Activated CD4-positive, alpha-beta memory T cell treated with anti-CD3 and anti-CD28 coated beads for 36 hours (primary cell): ENCODE measurements at regions not wholly inside any gene's neighbourhood (a gene's known extent, or its start where the extent isn't known, plus 50 kb on each side); places are given as distances from the start of the nearest gene placed in this dataset.

Source experiments
- CTCF ChIA-PET: fragments of 350-600 bp; sonication (Branson Sonifier 250); formaldehyde crosslinking; loops from one replicate; lab custom pipeline; 2021; ENCODE audit warnings: antibody characterized with exemption, inconsistent platforms; lab: Charles Lee
- POLR2A ChIA-PET: fragments of 350-600 bp; sonication (Branson Sonifier 250); formaldehyde crosslinking; loops from one replicate; lab custom pipeline; 2021; ENCODE audit warnings: antibody characterized with exemption; lab: Charles Lee
- DNase-seq: peaks from one replicate; pipeline ENCODE4 v3.0.0-alpha.2; 2020
- H3K27ac Mint-ChIP-seq: one replicate; pipeline ENCODE4 v1.8.0; 2021; ENCODE audit warnings: mixed read lengths
- H3K27me3 Mint-ChIP-seq: one replicate; pipeline ENCODE4 v1.8.0; 2021; ENCODE audit warnings: mixed read lengths
- H3K36me3 Mint-ChIP-seq: one replicate; pipeline ENCODE4 v1.8.0; 2021; ENCODE audit warnings: mixed read lengths
- H3K4me1 Mint-ChIP-seq: one replicate; pipeline ENCODE4 v1.8.0; 2021; ENCODE audit warnings: low read depth, mixed read lengths
- H3K4me3 Mint-ChIP-seq: one replicate; pipeline ENCODE4 v1.8.0; 2021; ENCODE audit warnings: mild to moderate bottlenecking, mixed read lengths
- H3K9me3 Mint-ChIP-seq: one replicate; pipeline ENCODE4 v1.8.0; 2021; ENCODE audit warnings: mixed read lengths
- intact Hi-C: fragments of 100-400 bp; cut with micrococcal nuclease; formaldehyde crosslinking; loops from one replicate; pipeline ENCODE4 v1.15.1; 2023

DNA sequence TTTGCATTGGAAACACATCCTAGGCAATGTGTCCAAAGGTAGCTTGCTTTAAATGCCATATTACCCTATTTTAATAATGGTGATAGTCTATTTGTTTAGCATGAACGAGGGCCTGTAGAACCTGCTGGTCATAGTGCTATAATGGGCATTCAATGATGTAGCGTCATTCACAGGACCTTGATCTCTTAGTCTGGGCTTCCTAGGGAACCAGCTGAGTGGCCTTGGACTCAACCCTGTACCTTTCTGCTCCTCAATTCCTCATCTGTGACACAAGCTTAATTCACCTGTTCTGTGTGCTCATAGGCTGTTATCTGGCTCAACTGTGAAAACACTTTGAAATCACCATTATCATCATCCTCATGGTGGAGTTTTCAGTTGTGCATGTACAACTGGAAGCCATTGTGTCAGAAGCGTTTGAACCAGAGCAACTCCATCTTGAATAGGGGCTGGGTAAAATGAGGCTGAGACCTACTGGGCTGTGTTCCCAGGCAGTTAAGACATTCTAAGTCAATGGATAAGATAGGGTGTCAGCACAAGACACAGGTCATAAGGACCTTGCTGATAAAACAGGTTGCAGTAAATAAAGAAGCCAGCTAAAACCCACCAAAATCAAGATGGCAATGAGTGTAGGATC, 346.8 kb upstream of the KLF3 start:
- H3K4me1 Mint-ChIP-seq: peaks cover 40% of the 10 kb centered on the region
- no peak overlapping the region for H3K4me3 Mint-ChIP-seq
- no peak overlapping the region for H3K27ac Mint-ChIP-seq
- H3K36me3 Mint-ChIP-seq: peaks cover 2% of the 10 kb centered on the region
- DNase-seq: no peak
- H3K27me3 Mint-ChIP-seq: peaks cover 12% of the 10 kb centered on the region
- ChIA-PET CTCF (interaction anchor here (0.7 to 1.3 kb wide), 3 partner anchors 358 to 624 kb away, joined by 3 read pairs; partner anchors contain the start of gene TLR10), POLR2A (no interaction called here)
- H3K9me3 Mint-ChIP-seq: peaks cover 1% of the 10 kb centered on the region
- intact Hi-C loops: loop anchor here (10.0 kb wide), 2 partner anchors 538 to 632 kb away; partner anchors contain the start of genes RELL1 and TLR6

DNA sequence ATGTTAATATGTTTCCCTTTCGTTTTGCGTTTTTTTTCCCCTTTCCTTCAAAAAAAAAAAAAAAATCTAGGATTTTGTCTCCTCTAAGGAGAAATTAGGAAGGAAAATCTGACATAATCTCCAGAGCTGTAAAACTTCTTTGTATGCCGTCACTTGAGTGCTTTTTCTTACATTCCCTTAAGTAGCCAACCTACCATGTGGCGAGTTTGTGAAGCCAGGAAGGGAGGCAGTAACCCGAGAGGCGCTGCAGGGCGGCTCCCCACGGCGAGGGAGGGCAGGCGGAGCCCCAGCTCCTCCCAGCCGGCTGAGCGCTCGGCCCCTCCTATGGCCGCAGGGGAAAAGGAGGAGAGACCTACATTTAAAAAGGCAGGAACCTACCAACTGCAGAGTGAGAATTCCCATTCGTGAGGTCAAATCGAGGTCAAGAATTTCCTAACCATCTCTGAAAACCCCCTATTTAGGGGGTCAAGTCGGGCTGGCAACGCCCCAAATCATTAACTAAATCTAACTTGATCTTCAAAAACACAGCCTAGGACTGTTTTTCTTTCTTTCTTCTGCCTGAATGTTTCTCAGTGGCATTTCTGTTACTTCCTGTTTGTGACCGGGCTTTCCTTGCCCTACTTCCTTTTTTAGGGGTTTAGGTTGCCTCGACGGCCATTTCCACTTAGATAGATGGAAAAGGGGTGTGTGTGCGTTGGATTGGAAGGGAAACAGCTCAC, 345.1 kb upstream of the KLF3 start:
- H3K36me3 Mint-ChIP-seq: no peaks in the 10 kb centered on the region
- CTCF ChIA-PET: interaction anchor here (0.6 to 3.5 kb wide), 33 partner anchors 9 to 537 kb away, joined by 3 to 110 read pairs (median 5); no protein-coding TSS in a partner anchor
- H3K9me3 Mint-ChIP-seq: peaks cover under 1% of the 10 kb centered on the region
- H3K4me3 Mint-ChIP-seq: peak overlapping the region; percentile 77
- peaks cover under 1% of the 10 kb centered on the region for H3K27me3 Mint-ChIP-seq
- H3K4me1 Mint-ChIP-seq: peaks cover 39% of the 10 kb centered on the region
- DNase-seq: peak; percentile 82
- intact Hi-C loops: loop anchor here (1.0 to 10.0 kb wide), 7 partner anchors 140 to 634 kb away; partner anchors contain the start of genes RELL1 and TLR6
- peak overlapping the region; percentile 85 for H3K27ac Mint-ChIP-seq
- POLR2A ChIA-PET: interaction anchor here (0.6 to 1.6 kb wide), 6 partner anchors 8 to 299 kb away, joined by 3 to 5 read pairs (median 4); no protein-coding TSS in a partner anchor

DNA sequence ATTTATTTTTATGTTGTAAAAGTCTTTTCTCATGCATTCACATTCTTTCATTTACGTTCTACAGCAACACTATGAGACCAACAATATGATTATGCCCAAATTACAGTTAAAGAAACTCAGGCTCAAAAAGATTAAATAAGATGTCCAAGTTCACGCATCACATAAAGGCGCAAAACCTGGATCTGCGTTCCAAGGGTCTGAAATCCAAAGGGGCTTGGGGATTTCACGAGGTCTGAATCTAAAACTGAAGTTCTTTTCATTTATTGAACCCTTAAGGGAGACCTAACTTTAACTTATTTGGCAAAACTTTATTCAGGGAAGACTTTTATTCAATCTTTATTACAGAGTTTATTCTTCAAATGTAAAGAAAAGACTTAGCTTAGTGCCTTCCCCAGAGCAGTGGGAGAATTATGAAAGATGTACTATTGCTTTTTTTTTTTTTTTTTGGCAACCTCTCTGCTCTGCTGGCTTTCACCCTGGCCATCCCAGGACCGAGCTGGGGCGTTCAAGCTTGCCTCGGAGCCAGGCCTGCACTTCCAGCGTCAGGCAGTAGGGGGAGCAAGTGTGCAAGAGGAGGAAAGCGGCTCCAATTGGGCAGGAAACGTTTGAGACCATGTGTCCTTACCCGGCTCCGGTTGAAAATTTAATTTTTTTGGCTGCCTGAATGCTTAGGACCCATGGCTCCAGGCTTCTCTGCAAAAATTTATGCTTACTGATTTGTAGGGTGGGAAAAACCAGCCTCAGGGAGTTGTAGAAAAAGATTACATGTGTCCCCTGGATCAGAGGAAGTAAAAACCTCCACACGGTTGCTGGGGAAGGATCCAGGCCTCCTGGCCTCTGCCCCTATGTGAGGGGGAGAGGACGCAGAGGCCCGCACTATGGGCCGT, 344.3 kb upstream of the KLF3 start:
- POLR2A ChIA-PET: interaction anchor here (0.6 to 1.6 kb wide), 7 partner anchors 9 to 409 kb away, joined by 3 to 5 read pairs (median 4); no protein-coding TSS in a partner anchor
- DNase-seq: peak; percentile 95
- CTCF ChIA-PET: interaction anchor here (0.6 to 3.5 kb wide), 50 partner anchors 10 to 1045 kb away, joined by 3 to 110 read pairs (median 4); no protein-coding TSS in a partner anchor
- peaks cover 4% of the 10 kb centered on the region for H3K36me3 Mint-ChIP-seq
- no peaks in the 10 kb centered on the region for H3K27me3 Mint-ChIP-seq
- intact Hi-C loops: loop anchor here (1.0 to 10.0 kb wide), 6 partner anchors 205 to 635 kb away; partner anchors contain the start of genes RELL1 and TLR6
- H3K4me3 Mint-ChIP-seq: peak overlapping the region; percentile 77
- H3K4me1 Mint-ChIP-seq: peaks cover 34% of the 10 kb centered on the region
- H3K9me3 Mint-ChIP-seq: peaks cover 7% of the 10 kb centered on the region
- H3K27ac Mint-ChIP-seq: peak overlapping the region; percentile 85

DNA sequence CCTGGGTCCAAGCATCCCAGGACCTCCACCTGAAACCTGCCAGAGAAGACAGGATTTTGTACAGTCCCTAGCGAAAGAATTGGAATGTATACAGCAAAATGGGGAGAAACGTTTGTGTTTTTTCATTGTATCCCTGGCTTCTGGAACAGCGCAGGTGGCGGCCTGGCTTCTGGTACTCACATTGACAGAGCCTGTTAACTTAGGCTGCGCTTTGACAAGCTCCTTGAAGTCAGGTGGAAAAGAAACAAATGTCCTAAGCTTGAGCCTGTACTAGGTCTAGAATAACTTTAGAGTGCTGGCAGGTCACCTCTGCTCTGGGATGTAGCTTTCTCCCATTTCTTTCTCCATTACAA, 343.7 kb upstream of the KLF3 start:
- ChIA-PET POLR2A (interaction anchor here (0.6 to 1.3 kb wide), 4 partner anchors 10 to 408 kb away, joined by 3 to 5 read pairs (median 4); no protein-coding TSS in a partner anchor), CTCF (interaction anchor here (0.6 to 3.5 kb wide), 18 partner anchors 10 to 669 kb away, joined by 3 to 110 read pairs (median 7); no protein-coding TSS in a partner anchor)
- Mint-ChIP-seq H3K27me3 (no peaks in the 10 kb centered on the region), H3K4me1 (peaks cover 34% of the 10 kb centered on the region), H3K27ac (no peak overlapping the region), H3K36me3 (peaks cover 4% of the 10 kb centered on the region), H3K9me3 (peaks cover 7% of the 10 kb centered on the region), H3K4me3 (no peak overlapping the region)
- intact Hi-C loops: no loop called here
- no peak for DNase-seq

DNA sequence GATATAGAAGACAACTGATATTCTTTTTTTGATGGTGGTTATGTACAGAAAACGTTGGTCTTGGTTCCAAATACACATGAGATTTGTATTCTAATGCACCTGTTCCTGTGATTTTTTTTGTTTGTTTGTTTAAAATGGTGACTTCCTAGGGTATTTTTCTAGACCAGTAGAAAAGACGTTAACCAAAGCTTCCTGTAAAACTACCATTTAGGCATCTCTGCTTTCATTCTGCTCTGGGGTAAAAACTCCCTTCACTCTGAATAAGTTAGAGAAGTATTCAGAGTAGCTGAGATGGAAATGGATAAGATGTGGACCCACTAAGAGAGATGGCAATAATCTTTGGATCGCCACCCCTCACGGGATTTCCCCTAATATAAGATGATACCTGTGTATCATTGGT, 343.2 kb upstream of the KLF3 start:
- intact Hi-C loops: no loop called here
- H3K27ac Mint-ChIP-seq: no peak overlapping the region
- no peaks in the 10 kb centered on the region for H3K27me3 Mint-ChIP-seq
- H3K36me3 Mint-ChIP-seq: peaks cover 4% of the 10 kb centered on the region
- H3K4me3 Mint-ChIP-seq: no peak overlapping the region
- peaks cover 37% of the 10 kb centered on the region for H3K4me1 Mint-ChIP-seq
- H3K9me3 Mint-ChIP-seq: peaks cover 7% of the 10 kb centered on the region
- no peak for DNase-seq
- CTCF ChIA-PET: interaction anchor here (0.9 to 3.5 kb wide), 11 partner anchors 9 to 410 kb away, joined by 3 to 110 read pairs (median 19); no protein-coding TSS in a partner anchor
- POLR2A ChIA-PET: interaction anchor here (1.3 kb wide), 1 partner anchor 348 kb away, joined by 3 read pairs; no protein-coding TSS in a partner anchor

DNA sequence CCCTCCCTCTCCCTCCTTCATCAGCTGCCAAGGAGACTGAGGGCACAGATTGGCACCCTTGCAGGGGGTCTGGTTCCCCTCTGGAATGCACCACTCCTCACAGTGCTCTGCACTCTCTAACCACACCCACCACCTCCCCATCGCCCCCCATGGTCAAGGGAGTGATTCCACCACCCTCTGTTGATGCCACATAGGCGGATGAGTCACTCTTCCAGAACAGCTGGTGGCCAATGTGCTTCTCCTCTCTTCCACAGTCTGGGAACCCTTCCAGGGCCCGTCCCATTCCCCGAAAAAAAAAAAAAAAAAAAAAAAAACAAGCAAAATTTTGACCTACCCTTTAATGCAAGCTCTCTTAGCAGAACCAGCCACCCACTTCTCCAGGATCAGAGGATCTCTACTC, 341.3 kb upstream of the KLF3 start:
- intact Hi-C loops: no loop called here
- Mint-ChIP-seq H3K9me3 (peaks cover 7% of the 10 kb centered on the region), H3K4me1 (peaks cover 43% of the 10 kb centered on the region), H3K27me3 (peaks cover 3% of the 10 kb centered on the region), H3K4me3 (no peak overlapping the region), H3K36me3 (peaks cover 6% of the 10 kb centered on the region), H3K27ac (no peak overlapping the region)
- POLR2A ChIA-PET: interaction anchor here (0.6 to 1.6 kb wide), 2 partner anchors 12 to 189 kb away, joined by 4 to 6 read pairs; no protein-coding TSS in a partner anchor
- no peak for DNase-seq
- CTCF ChIA-PET: interaction anchor here (2.2 to 2.7 kb wide), 3 partner anchors 12 to 353 kb away, joined by 10 to 13 read pairs (median 12); no protein-coding TSS in a partner anchor

DNA sequence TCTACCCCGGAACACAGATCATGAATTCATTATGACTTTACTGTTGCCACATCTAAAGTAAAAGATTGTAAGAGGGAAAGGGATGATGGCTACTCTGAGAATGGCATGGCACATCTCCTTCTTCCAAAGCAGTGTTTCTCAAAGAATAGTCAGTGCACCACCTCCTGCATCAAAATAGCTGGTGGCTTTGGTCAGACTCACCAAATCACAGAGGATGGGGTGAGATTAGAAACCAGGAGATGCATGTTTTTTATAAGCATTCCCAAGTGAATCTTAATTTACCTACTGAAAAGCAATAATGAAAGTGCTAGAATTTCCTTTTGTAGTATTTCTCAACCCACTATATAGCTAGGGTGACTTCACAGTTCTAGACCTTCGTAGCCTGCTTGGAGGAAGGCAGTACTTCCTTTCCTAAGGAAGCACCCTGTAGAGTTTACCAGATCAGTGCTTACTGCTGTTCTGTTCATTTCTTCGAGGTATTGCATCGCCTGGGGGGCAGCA, 340.8 kb upstream of the KLF3 start:
- ChIA-PET CTCF (interaction anchor here (2.2 to 2.7 kb wide), 3 partner anchors 13 to 352 kb away, joined by 10 to 13 read pairs (median 12); no protein-coding TSS in a partner anchor), POLR2A (interaction anchor here (1.6 kb wide), 1 partner anchor 13 kb away, joined by 6 read pairs; no protein-coding TSS in a partner anchor)
- H3K36me3 Mint-ChIP-seq: peaks cover 6% of the 10 kb centered on the region
- H3K27me3 Mint-ChIP-seq: peaks cover 4% of the 10 kb centered on the region
- intact Hi-C loops: no loop called here
- H3K27ac Mint-ChIP-seq: no peak overlapping the region
- DNase-seq: no peak
- no peak overlapping the region for H3K4me3 Mint-ChIP-seq
- H3K4me1 Mint-ChIP-seq: peaks cover 45% of the 10 kb centered on the region
- peaks cover 7% of the 10 kb centered on the region for H3K9me3 Mint-ChIP-seq

DNA sequence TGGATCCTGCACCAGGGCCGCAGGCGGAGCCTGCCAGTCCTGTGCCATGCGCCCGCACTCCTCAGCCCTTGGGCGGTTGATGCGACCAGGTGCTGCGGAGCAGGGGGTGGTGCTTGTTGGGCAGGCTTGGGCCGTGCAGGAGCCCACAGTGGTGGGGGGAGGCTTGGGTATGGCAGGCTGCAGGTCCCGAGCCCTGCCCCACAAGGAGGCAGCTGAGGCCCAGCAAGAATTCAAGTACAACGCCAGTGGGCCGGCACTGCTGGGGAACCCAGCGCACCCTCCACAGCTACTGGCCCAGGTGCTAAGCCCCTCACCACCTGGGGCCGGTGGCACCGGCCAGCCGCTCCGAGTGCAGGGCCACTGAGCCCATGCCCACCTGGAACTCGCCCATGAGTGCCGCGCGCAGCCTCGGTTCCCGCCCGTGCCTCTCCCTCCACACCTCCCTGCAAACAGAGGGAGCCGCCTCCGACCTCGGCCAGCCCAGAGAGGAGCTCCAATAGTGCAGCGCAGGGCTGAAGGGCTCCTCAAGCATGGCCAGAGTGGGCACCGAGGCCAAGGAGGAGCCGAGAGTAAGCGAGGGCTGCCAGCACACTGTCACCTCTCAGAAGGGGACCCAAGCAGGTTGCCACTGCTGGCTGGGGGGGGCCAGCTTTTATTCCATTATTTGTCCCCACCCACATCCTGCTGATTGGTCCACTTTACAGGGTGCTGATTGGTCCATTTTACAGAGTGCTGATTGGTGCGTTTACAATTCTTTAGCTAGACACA, 339.0 kb upstream of the KLF3 start:
- Mint-ChIP-seq H3K27me3 (peaks cover 11% of the 10 kb centered on the region), H3K27ac (no peak overlapping the region), H3K9me3 (peaks cover 7% of the 10 kb centered on the region), H3K4me1 (peaks cover 43% of the 10 kb centered on the region), H3K4me3 (no peak overlapping the region), H3K36me3 (peaks cover 6% of the 10 kb centered on the region)
- intact Hi-C loops: no loop called here
- POLR2A ChIA-PET: no interaction called here
- no peak for DNase-seq
- CTCF ChIA-PET: interaction anchor here (0.7 to 1.7 kb wide), 3 partner anchors 145 to 379 kb away, joined by 3 to 4 read pairs (median 3); no protein-coding TSS in a partner anchor

DNA sequence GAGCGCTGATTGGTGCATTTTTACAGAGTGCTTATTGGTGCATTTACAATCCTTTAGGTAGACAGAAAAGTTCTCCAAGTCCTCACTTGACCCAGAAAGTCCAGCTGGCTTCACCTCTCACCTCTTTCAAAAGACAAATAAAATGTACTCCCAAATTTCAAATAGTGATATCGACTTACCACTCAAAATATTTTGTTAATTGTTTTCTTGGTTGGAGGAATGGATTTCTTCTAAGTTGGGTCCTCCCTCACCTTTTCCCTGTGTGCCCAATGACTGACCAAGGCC, 338.4 kb upstream of the KLF3 start:
- ChIA-PET POLR2A (no interaction called here), CTCF (interaction anchor here (0.7 to 1.7 kb wide), 3 partner anchors 146 to 378 kb away, joined by 3 to 4 read pairs (median 3); no protein-coding TSS in a partner anchor)
- Mint-ChIP-seq H3K27me3 (peaks cover 17% of the 10 kb centered on the region), H3K4me1 (peaks cover 43% of the 10 kb centered on the region), H3K9me3 (peaks cover 7% of the 10 kb centered on the region), H3K4me3 (no peak overlapping the region), H3K36me3 (peaks cover 6% of the 10 kb centered on the region), H3K27ac (no peak overlapping the region)
- intact Hi-C loops: no loop called here
- no peak for DNase-seq

DNA sequence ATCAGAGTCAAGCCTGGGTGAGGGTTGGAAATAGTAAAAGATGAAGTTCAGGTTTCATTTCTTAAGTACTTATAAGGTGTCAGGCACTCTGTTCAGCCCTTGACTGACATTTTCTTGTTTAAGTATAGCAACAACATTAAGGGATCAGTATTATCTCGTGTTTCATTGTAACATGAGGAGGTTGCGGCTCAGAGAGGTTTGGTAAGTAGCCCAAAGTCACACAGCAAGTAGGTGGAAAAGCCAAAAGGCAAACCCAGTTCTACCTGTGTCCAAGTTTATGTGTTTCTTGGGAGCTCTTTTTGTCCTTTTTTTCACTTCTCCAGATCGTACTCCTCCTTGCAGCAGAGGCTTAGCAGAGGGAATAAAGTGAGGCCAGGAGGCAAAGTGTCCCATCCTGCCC, 337.5 kb upstream of the KLF3 start:
- H3K27ac Mint-ChIP-seq: no peak overlapping the region
- peaks cover 18% of the 10 kb centered on the region for H3K27me3 Mint-ChIP-seq
- peaks cover 7% of the 10 kb centered on the region for H3K9me3 Mint-ChIP-seq
- peaks cover 39% of the 10 kb centered on the region for H3K4me1 Mint-ChIP-seq
- intact Hi-C loops: no loop called here
- ChIA-PET POLR2A (no interaction called here), CTCF (interaction anchor here (0.6 to 1.3 kb wide), 2 partner anchors 147 to 425 kb away, joined by 4 read pairs; no protein-coding TSS in a partner anchor)
- H3K36me3 Mint-ChIP-seq: peaks cover 6% of the 10 kb centered on the region
- DNase-seq: no peak
- H3K4me3 Mint-ChIP-seq: no peak overlapping the region
